ENCODE measurements at regions not wholly inside any gene's neighbourhood (a gene's known extent, or its start where the extent isn't known, plus 50 kb on each side); places are given as distances from the start of the nearest gene placed in this dataset.

- H3K27ac ChIP-seq (ENCODE audit: low read depth in 1 of 2, low read length in 2 of 2): no peak overlapping the region
- H3K36me3 Mint-ChIP-seq (ENCODE audit: low read depth): no peaks in the 10 kb centered on the region
- H3K27ac Mint-ChIP-seq: no peak overlapping the region
- H3K27me3 Mint-ChIP-seq: peaks cover 6% of the 10 kb centered on the region
- intact Hi-C loops (cut with DNase I, micrococcal nuclease): no loop called here
- H3K9me3 ChIP-seq (ENCODE audit: control insufficient read depth in 1 of 2, insufficient read depth in 1 of 2, low read length in 2 of 2): peaks cover 0 to 5% of the 10 kb centered on the region in 2 experiments
- ChIA-PET CTCF (no interaction called here), POLR2A (no interaction called here)
- H3K4me1 ChIP-seq (ENCODE audit: insufficient read depth, low read length): no peaks in the 10 kb centered on the region
- no peaks in the 10 kb centered on the region for H3K27me3 ChIP-seq (ENCODE audit: control insufficient read depth in 1 of 2, insufficient read depth in 2 of 2, low read length in 2 of 2)
- no peak overlapping the region for H3K4me3 ChIP-seq (ENCODE audit: low read length)
- DNase-seq: no peak
- no peaks in the 10 kb centered on the region for H3K9me3 Mint-ChIP-seq
- TF ChIP-seq CTCF (IDR thresholded peaks at IDR 0.05): no peak
- no peak for ATAC-seq (ENCODE audit: poor library complexity)
- H3K4me3 Mint-ChIP-seq: no peak overlapping the region
- no peaks in the 10 kb centered on the region for H3K36me3 ChIP-seq (ENCODE audit: insufficient read depth, low read length)
- no peaks in the 10 kb centered on the region for H3K4me1 Mint-ChIP-seq (ENCODE audit: low read depth)
Observed at GRCh38 chr10:44193166-44193565, 191.7 kb downstream of the CXCL12 start.

GRCh38 chr10:44192435-44192834 lies 192.5 kb downstream of the CXCL12 start:
- Histone ChIP-seq H3K4me3 (ENCODE audit: low read length) (no peak overlapping the region), H3K27me3 (ENCODE audit: control insufficient read depth in 1 of 2, insufficient read depth in 2 of 2, low read length in 2 of 2) (no peaks in the 10 kb centered on the region), H3K9me3 (ENCODE audit: control insufficient read depth in 1 of 2, insufficient read depth in 1 of 2, low read length in 2 of 2) (peaks cover 0 to 5% of the 10 kb centered on the region in 2 experiments), H3K4me1 (ENCODE audit: insufficient read depth, low read length) (no peaks in the 10 kb centered on the region), H3K27ac (ENCODE audit: low read depth in 1 of 2, low read length in 2 of 2) (no peak overlapping the region), H3K36me3 (ENCODE audit: insufficient read depth, low read length) (no peaks in the 10 kb centered on the region)
- Mint-ChIP-seq H3K27ac (no peak overlapping the region), H3K9me3 (no peaks in the 10 kb centered on the region), H3K27me3 (peaks cover 6% of the 10 kb centered on the region), H3K36me3 (ENCODE audit: low read depth) (no peaks in the 10 kb centered on the region), H3K4me3 (no peak overlapping the region), H3K4me1 (ENCODE audit: low read depth) (no peaks in the 10 kb centered on the region)
- ChIA-PET POLR2A (no interaction called here), CTCF (no interaction called here)
- DNase-seq (no peak), ATAC-seq (ENCODE audit: poor library complexity) (no peak)
- intact Hi-C loops (cut with DNase I, micrococcal nuclease): no loop called here
- no peak for TF ChIP-seq CTCF (IDR thresholded peaks at IDR 0.05)

- POLR2A ChIA-PET: no interaction called here
- Histone ChIP-seq H3K4me3 (ENCODE audit: low read length) (no peak overlapping the region), H3K27ac (ENCODE audit: low read depth in 1 of 2, low read length in 2 of 2) (no peak overlapping the region), H3K4me1 (ENCODE audit: insufficient read depth, low read length) (no peaks in the 10 kb centered on the region), H3K27me3 (ENCODE audit: control insufficient read depth in 1 of 2, insufficient read depth in 2 of 2, low read length in 2 of 2) (no peaks in the 10 kb centered on the region), H3K9me3 (ENCODE audit: control insufficient read depth in 1 of 2, insufficient read depth in 1 of 2, low read length in 2 of 2) (peaks cover 0 to 5% of the 10 kb centered on the region in 2 experiments), H3K36me3 (ENCODE audit: insufficient read depth, low read length) (no peaks in the 10 kb centered on the region)
- TF ChIP-seq CTCF (IDR thresholded peaks at IDR 0.05): no peak
- no peak for DNase-seq
- no peak overlapping the region for H3K4me3 Mint-ChIP-seq
- no peak for ATAC-seq (ENCODE audit: poor library complexity)
- CTCF ChIA-PET: no interaction called here
- H3K36me3 Mint-ChIP-seq (ENCODE audit: low read depth): no peaks in the 10 kb centered on the region
- no peaks in the 10 kb centered on the region for H3K27me3 Mint-ChIP-seq
- no peaks in the 10 kb centered on the region for H3K9me3 Mint-ChIP-seq
- intact Hi-C loops (cut with DNase I, micrococcal nuclease): no loop called here
- H3K4me1 Mint-ChIP-seq (ENCODE audit: low read depth): no peaks in the 10 kb centered on the region
- H3K27ac Mint-ChIP-seq: no peak overlapping the region
Observed at GRCh38 chr10:44190541-44190940, 194.4 kb downstream of the CXCL12 start.

Measured in CD4-positive, alpha-beta T cell (primary cell).